GM23338 (cell line): ENCODE measurements at regions not wholly inside any gene's neighbourhood (a gene's known extent, or its start where the extent isn't known, plus 50 kb on each side); places are given as distances from the start of the nearest gene placed in this dataset.
"Not testable (repeated sequence)": the region's sequence is repeated elsewhere in the genome, so short reads cannot be mapped to it uniquely, and the experiment has no call there.

ENCODE experiments used
- ATAC-seq: fragments of 200-7000 bp; cut with Tn5 transposase; 3 replicates; pipeline ENCODE4 v1.9.1; 2020
- DNase-seq: peaks from one replicate; pipeline ENCODE4 v3.0.0-alpha.2; 2015; ENCODE audit warnings: low spot score
- H2AFZ ChIP-seq: fragments of 200-600 bp; sonication (generic); 2 replicates; pipeline ENCODE4 v1.8.0; 2016; ENCODE audit warnings: antibody characterized with exemption, mild to moderate bottlenecking, moderate library complexity
- H3F3A ChIP-seq: fragments of 200-600 bp; sonication (generic); replicated peaks from 2 replicates; pipeline ENCODE4 v1.8.0; 2017; ENCODE audit warnings: antibody characterized with exemption, mixed run types, low read depth
- H3K27ac ChIP-seq: fragments of 200-600 bp; sonication (generic); 2 replicates; pipeline ENCODE4 v1.6.1; 2016; ENCODE audit warnings: low read depth
- H3K27me3 ChIP-seq: fragments of 200-600 bp; sonication (generic); 2 replicates; pipeline ENCODE4 v1.8.0; 2016; ENCODE audit warnings: mild to moderate bottlenecking, mixed run types, moderate library complexity; ENCODE audit not compliant: insufficient read depth
- H3K36me3 ChIP-seq: fragments of 200-600 bp; sonication (generic); 2 replicates; pipeline ENCODE4 v1.8.0; 2016; ENCODE audit warnings: mild to moderate bottlenecking; ENCODE audit not compliant: insufficient read depth
- H3K4me1 ChIP-seq: fragments of 200-600 bp; sonication (generic); 2 replicates; pipeline ENCODE4 v1.8.0; 2016; ENCODE audit warnings: mild to moderate bottlenecking, moderate library complexity; ENCODE audit not compliant: insufficient read depth
- H3K4me2 ChIP-seq: fragments of 200-600 bp; sonication (generic); 2 replicates; pipeline ENCODE4 v1.7.1; 2017; ENCODE audit warnings: mixed run types
- H3K4me3 ChIP-seq: fragments of 200-600 bp; sonication (generic); 2 replicates; pipeline ENCODE4 v1.6.1; 2016; ENCODE audit warnings: mixed run types
- H3K79me2 ChIP-seq: fragments of 200-600 bp; sonication (generic); replicated peaks from 2 replicates; pipeline ENCODE4 v1.8.0; 2017; ENCODE audit warnings: mild to moderate bottlenecking; ENCODE audit not compliant: insufficient read depth
- H3K9me2 ChIP-seq: fragments of 200-600 bp; sonication (generic); 2 replicates; pipeline ENCODE4 v1.8.0; 2017; ENCODE audit not compliant: insufficient read depth
- H4K20me1 ChIP-seq: fragments of 200-600 bp; sonication (generic); replicated peaks from 2 replicates; pipeline ENCODE4 v1.8.0; 2017; ENCODE audit warnings: mild to moderate bottlenecking; ENCODE audit not compliant: insufficient read depth
- H3K27ac Mint-ChIP-seq: 2 replicates; pipeline ENCODE4 v1.8.0; 2020; ENCODE audit warnings: inconsistent platforms, mild to moderate bottlenecking, moderate library complexity, mixed read lengths
- H3K27me3 Mint-ChIP-seq: 3 replicates; pipeline ENCODE4 v1.8.0; 2022; ENCODE audit warnings: low read depth, mild to moderate bottlenecking, moderate library complexity, mixed read lengths, inconsistent platforms; ENCODE audit not compliant: insufficient read depth, poor library complexity
- H3K36me3 Mint-ChIP-seq: 3 replicates; pipeline ENCODE4 v1.8.0; 2021; ENCODE audit warnings: low read depth, mild to moderate bottlenecking, inconsistent platforms, moderate library complexity, mixed read lengths
- H3K4me1 Mint-ChIP-seq: 3 replicates; pipeline ENCODE4 v1.8.0; 2020; ENCODE audit warnings: mild to moderate bottlenecking, inconsistent platforms, mixed read lengths
- H3K4me3 Mint-ChIP-seq: 3 replicates; pipeline ENCODE4 v1.8.0; 2021; ENCODE audit warnings: moderate library complexity, mild to moderate bottlenecking, inconsistent platforms, mixed read lengths
- H3K9me3 Mint-ChIP-seq: 3 replicates; pipeline ENCODE4 v1.8.0; 2020; ENCODE audit warnings: moderate library complexity, mild to moderate bottlenecking, inconsistent platforms, mixed read lengths
- CREB1 ChIP-seq: fragments of 250-450 bp; sonication (Bioruptor Pico); IDR thresholded peaks from 2 replicates; pipeline ENCODE4 v1.5.0; 2020; ENCODE audit warnings: low read depth, mild to moderate bottlenecking, moderate library complexity
- CTCF ChIP-seq, 2 experiments: fragments of 200-600 bp in 1 of 2; sonication (generic) in 1 of 2; conservative IDR thresholded peaks; 2 replicates each; pipeline versions ENCODE4 v1.5.1 to v1.6.1; 2016 to 2017; ENCODE audit warnings: antibody characterized with exemption in 2 of 2, low read depth in 2 of 2, mild to moderate bottlenecking in 2 of 2, moderate library complexity in 1 of 2
- EZH2 ChIP-seq: fragments of 200-600 bp; sonication (generic); IDR thresholded peaks from one replicate; pipeline ENCODE4 v1.8.0; 2017; ENCODE audit warnings: antibody characterized with exemption, mild to moderate bottlenecking, low read depth; ENCODE audit not compliant: unreplicated experiment
- EZH2phosphoT487 ChIP-seq: fragments of 200-600 bp; sonication (generic); IDR thresholded peaks from one replicate; pipeline ENCODE4 v1.8.1; 2018; ENCODE audit warnings: antibody characterized with exemption; ENCODE audit not compliant: unreplicated experiment
- JUNB ChIP-seq: IDR thresholded peaks from one replicate; pipeline ENCODE4 v1.6.1; 2016; ENCODE audit warnings: antibody characterized with exemption; ENCODE audit not compliant: unreplicated experiment
- NANOG ChIP-seq: IDR thresholded peaks from 2 replicates; pipeline ENCODE4 v1.6.1; 2016; ENCODE audit warnings: antibody characterized with exemption, borderline replicate concordance
- POLR2AphosphoS5 ChIP-seq: IDR thresholded peaks from 2 replicates; pipeline ENCODE4 v1.6.1; 2016; ENCODE audit warnings: antibody characterized with exemption, low read depth
- REST ChIP-seq: IDR thresholded peaks from one replicate; pipeline ENCODE4 v1.6.1; 2018; ENCODE audit warnings: antibody characterized with exemption; ENCODE audit not compliant: unreplicated experiment
- STAT1 ChIP-seq: IDR thresholded peaks from one replicate; pipeline ENCODE4 v1.6.1; 2016; ENCODE audit warnings: antibody characterized with exemption; ENCODE audit not compliant: unreplicated experiment
- ZNF114 ChIP-seq: fragments of 250-450 bp; sonication (Bioruptor Pico); IDR thresholded peaks from 2 replicates; pipeline ENCODE4 v1.5.0; 2020; ENCODE audit warnings: mild to moderate bottlenecking, moderate library complexity
- ZNF331 ChIP-seq: fragments of 250-450 bp; sonication (Bioruptor Pico); IDR thresholded peaks from 2 replicates; pipeline ENCODE4 v1.5.0; 2020; ENCODE audit warnings: low read depth, mild to moderate bottlenecking, moderate library complexity
- TF ChIP-seq, protein P1 (sequence below): IDR thresholded peaks from 2 replicates; pipeline ENCODE4 v1.6.1; 2016; ENCODE audit warnings: antibody characterized with exemption

DNA sequence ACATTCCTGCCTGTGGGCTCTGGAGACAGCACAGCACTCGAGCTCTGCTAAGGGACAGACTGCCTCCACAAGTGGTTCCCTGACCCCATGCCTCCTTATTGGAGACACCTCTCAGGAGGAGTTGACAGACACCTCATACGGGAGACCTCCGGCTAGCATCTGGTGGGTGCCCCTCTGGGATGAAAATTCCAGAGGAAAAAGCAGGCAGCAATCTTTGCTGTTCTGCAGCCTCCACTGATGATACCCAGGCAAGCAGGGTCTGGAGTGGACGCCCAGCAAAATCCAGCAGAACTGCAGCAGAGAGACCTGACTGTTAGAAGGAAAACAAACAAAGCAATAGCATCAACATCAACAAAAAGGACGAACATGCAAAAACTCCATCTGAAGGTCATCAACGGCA is 639.4 kb downstream of the SLC16A7 start (continued):
- TF ChIP-seq REST: no peak
- no peak for TF ChIP-seq NANOG
- TF ChIP-seq EZH2: no peak
- no peak for TF ChIP-seq CREB1 (CRISPR knock-in tag)
- TF ChIP-seq POLR2AphosphoS5: no peak
- no peak for TF ChIP-seq CTCF (conservative IDR thresholded peaks at IDR 0.05; ENCODE audit: low read depth in 2 of 2)
- TF ChIP-seq STAT1: no peak
- no peak for TF ChIP-seq ZNF114 (CRISPR knock-in tag)
- TF ChIP-seq ZNF331 (CRISPR knock-in tag): no peak
- TF ChIP-seq EZH2phosphoT487: no peak
- no peak for TF ChIP-seq JUNB
- TF ChIP-seq, protein P1, sequence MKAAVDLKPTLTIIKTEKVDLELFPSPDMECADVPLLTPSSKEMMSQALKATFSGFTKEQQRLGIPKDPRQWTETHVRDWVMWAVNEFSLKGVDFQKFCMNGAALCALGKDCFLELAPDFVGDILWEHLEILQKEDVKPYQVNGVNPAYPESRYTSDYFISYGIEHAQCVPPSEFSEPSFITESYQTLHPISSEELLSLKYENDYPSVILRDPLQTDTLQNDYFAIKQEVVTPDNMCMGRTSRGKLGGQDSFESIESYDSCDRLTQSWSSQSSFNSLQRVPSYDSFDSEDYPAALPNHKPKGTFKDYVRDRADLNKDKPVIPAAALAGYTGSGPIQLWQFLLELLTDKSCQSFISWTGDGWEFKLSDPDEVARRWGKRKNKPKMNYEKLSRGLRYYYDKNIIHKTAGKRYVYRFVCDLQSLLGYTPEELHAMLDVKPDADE: no peak

- not testable (repeated sequence) for H2AFZ ChIP-seq, ATAC-seq, H3K27ac ChIP-seq, H3K4me3 Mint-ChIP-seq, H3F3A ChIP-seq, H3K4me1 ChIP-seq, H3K79me2 ChIP-seq, H3K4me3 ChIP-seq, H3K4me1 Mint-ChIP-seq, H3K36me3 ChIP-seq, H3K4me2 ChIP-seq, H3K36me3 Mint-ChIP-seq, H3K27me3 Mint-ChIP-seq, H4K20me1 ChIP-seq, H3K9me3 Mint-ChIP-seq, H3K27ac Mint-ChIP-seq, DNase-seq, H3K27me3 ChIP-seq, H3K9me2 ChIP-seq
Measured at GRCh38 chr12:60236416-60236815, 640.6 kb downstream of the SLC16A7 start.
